Brain microvascular endothelial cell (primary cell): ENCODE measurements at regions not wholly inside any gene's neighbourhood (a gene's known extent, or its start where the extent isn't known, plus 50 kb on each side); places are given as distances from the start of the nearest gene placed in this dataset.

ENCODE experiments used
- DNase-seq: peaks from one replicate; pipeline ENCODE4 v3.0.0-alpha.2; 2020
- H3K27ac ChIP-seq: fragments of 250-450 bp; sonication (Bioruptor Pico); 2 replicates; pipeline ENCODE4 v1.5.1; 2020; ENCODE audit warnings: mild to moderate bottlenecking, moderate library complexity
- H3K27me3 ChIP-seq: fragments of 250-450 bp; sonication (Bioruptor Pico); replicated peaks from 2 replicates; pipeline ENCODE4 v1.5.1; 2020; ENCODE audit warnings: mild to moderate bottlenecking
- H3K36me3 ChIP-seq: fragments of 250-450 bp; sonication (Bioruptor Pico); replicated peaks from 2 replicates; pipeline ENCODE4 v1.5.1; 2020; ENCODE audit warnings: mild to moderate bottlenecking
- H3K4me3 ChIP-seq: 2 replicates; pipeline ENCODE4 v1.5.1; 2011; ENCODE audit warnings: low read depth, mild to moderate bottlenecking, control low read depth, low read length, moderate library complexity
- in situ Hi-C: cut with HindIII; loops from 2 replicates; pipeline ENCODE4 v1.10.0; 2017; ENCODE audit warnings: low sequenced_read_pairs, low pct_ligation_motif_present
- TF ChIP-seq, protein P1 (sequence below): IDR thresholded peaks from 2 replicates; pipeline ENCODE4 v1.5.1; 2011; ENCODE audit warnings: low read depth, mild to moderate bottlenecking, moderate library complexity, low read length, control low read depth, inconsistent platforms; ENCODE audit errors: missing control alignments

GRCh38 chr4:23976423-23976822 lies 86.6 kb upstream of the PPARGC1A start:
- no peak overlapping the region for H3K27ac ChIP-seq
- TF ChIP-seq, protein P1, sequence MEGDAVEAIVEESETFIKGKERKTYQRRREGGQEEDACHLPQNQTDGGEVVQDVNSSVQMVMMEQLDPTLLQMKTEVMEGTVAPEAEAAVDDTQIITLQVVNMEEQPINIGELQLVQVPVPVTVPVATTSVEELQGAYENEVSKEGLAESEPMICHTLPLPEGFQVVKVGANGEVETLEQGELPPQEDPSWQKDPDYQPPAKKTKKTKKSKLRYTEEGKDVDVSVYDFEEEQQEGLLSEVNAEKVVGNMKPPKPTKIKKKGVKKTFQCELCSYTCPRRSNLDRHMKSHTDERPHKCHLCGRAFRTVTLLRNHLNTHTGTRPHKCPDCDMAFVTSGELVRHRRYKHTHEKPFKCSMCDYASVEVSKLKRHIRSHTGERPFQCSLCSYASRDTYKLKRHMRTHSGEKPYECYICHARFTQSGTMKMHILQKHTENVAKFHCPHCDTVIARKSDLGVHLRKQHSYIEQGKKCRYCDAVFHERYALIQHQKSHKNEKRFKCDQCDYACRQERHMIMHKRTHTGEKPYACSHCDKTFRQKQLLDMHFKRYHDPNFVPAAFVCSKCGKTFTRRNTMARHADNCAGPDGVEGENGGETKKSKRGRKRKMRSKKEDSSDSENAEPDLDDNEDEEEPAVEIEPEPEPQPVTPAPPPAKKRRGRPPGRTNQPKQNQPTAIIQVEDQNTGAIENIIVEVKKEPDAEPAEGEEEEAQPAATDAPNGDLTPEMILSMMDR: no peak
- in situ Hi-C loops: no loop called here
- DNase-seq: no peak
- no peaks in the 10 kb centered on the region for H3K36me3 ChIP-seq
- no peak overlapping the region for H3K4me3 ChIP-seq
- H3K27me3 ChIP-seq: no peaks in the 10 kb centered on the region

DNA sequence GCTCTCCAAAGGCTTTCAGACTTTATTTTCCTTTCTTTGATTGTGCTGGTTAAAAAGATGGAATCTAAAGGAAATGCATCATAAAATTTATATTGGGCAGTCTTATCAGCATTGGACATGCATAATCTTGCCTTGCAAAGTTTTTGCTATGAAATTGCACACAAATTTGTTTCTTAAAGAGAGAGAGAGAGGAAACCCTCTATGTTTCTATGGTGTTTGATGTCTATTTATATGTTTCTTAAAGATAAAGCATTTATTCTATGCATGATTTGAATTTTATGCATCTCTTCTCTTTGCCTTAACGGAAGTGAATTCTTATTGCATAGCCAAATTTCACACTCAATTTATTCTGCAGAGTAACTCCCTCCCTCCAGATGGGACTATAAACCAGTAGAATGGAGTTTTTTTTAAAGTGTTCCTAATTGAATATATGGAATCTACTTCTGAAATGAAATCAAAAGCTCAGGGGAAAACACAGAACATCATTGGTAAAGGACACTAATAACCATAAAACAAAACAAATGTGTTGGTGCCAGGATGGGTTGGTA lies 83.5 kb upstream of the PPARGC1A start:
- H3K27me3 ChIP-seq: no peaks in the 10 kb centered on the region
- TF ChIP-seq, protein P1: no peak
- no peak for DNase-seq
- H3K36me3 ChIP-seq: no peaks in the 10 kb centered on the region
- H3K27ac ChIP-seq: no peak overlapping the region
- in situ Hi-C loops: no loop called here
- H3K4me3 ChIP-seq: no peak overlapping the region

- TF ChIP-seq, protein P1: no peak
- DNase-seq: no peak
- Histone ChIP-seq H3K4me3 (no peak overlapping the region), H3K36me3 (no peaks in the 10 kb centered on the region), H3K27ac (no peak overlapping the region), H3K27me3 (no peaks in the 10 kb centered on the region)
- in situ Hi-C loops: no loop called here
Measured at GRCh38 chr4:23972805-23973204, 83.0 kb upstream of the PPARGC1A start.

DNA sequence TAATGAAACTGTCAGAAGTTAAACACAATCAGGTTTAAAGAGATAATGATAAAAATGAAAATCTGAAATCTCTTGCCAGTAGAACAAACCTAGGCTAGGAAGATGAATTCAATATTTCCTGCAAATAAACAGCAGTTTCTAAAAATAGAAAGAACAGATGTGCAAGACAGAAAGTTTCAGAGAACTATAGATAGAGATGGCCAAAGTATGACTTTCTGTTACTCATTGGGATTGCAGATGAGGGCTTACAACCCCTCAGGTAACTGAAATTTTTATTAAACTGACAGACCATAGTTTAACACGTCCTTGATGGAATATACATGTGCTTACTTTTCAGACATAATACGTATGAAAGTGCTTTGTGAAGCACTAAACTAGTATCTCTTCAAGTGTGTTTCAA lies 82.3 kb upstream of the PPARGC1A start:
- no peaks in the 10 kb centered on the region for H3K27me3 ChIP-seq
- H3K36me3 ChIP-seq: no peaks in the 10 kb centered on the region
- TF ChIP-seq, protein P1: no peak
- no peak for DNase-seq
- in situ Hi-C loops: no loop called here
- H3K27ac ChIP-seq: no peak overlapping the region
- no peak overlapping the region for H3K4me3 ChIP-seq

GRCh38 chr4:23970201-23970850 lies 80.5 kb upstream of the PPARGC1A start:
- TF ChIP-seq, protein P1: no peak
- no peaks in the 10 kb centered on the region for H3K27me3 ChIP-seq
- no peaks in the 10 kb centered on the region for H3K36me3 ChIP-seq
- in situ Hi-C loops: no loop called here
- no peak overlapping the region for H3K27ac ChIP-seq
- DNase-seq: no peak
- H3K4me3 ChIP-seq: no peak overlapping the region
